GM23338 (cell line): ENCODE measurements at regions not wholly inside any gene's neighbourhood (a gene's known extent, or its start where the extent isn't known, plus 50 kb on each side); places are given as distances from the start of the nearest gene placed in this dataset.

Experiments
- ATAC-seq: fragments of 200-7000 bp; cut with Tn5 transposase; 3 replicates; pipeline ENCODE4 v1.9.1; 2020
- DNase-seq: peaks from one replicate; pipeline ENCODE4 v3.0.0-alpha.2; 2015; ENCODE audit warnings: low spot score
- H2AFZ ChIP-seq: fragments of 200-600 bp; sonication (generic); 2 replicates; pipeline ENCODE4 v1.8.0; 2016; ENCODE audit warnings: antibody characterized with exemption, mild to moderate bottlenecking, moderate library complexity
- H3F3A ChIP-seq: fragments of 200-600 bp; sonication (generic); replicated peaks from 2 replicates; pipeline ENCODE4 v1.8.0; 2017; ENCODE audit warnings: antibody characterized with exemption, mixed run types, low read depth
- H3K27ac ChIP-seq: fragments of 200-600 bp; sonication (generic); 2 replicates; pipeline ENCODE4 v1.6.1; 2016; ENCODE audit warnings: low read depth
- H3K27me3 ChIP-seq: fragments of 200-600 bp; sonication (generic); 2 replicates; pipeline ENCODE4 v1.8.0; 2016; ENCODE audit warnings: mild to moderate bottlenecking, mixed run types, moderate library complexity; ENCODE audit not compliant: insufficient read depth
- H3K36me3 ChIP-seq: fragments of 200-600 bp; sonication (generic); 2 replicates; pipeline ENCODE4 v1.8.0; 2016; ENCODE audit warnings: mild to moderate bottlenecking; ENCODE audit not compliant: insufficient read depth
- H3K4me1 ChIP-seq: fragments of 200-600 bp; sonication (generic); 2 replicates; pipeline ENCODE4 v1.8.0; 2016; ENCODE audit warnings: mild to moderate bottlenecking, moderate library complexity; ENCODE audit not compliant: insufficient read depth
- H3K4me2 ChIP-seq: fragments of 200-600 bp; sonication (generic); 2 replicates; pipeline ENCODE4 v1.7.1; 2017; ENCODE audit warnings: mixed run types
- H3K4me3 ChIP-seq: fragments of 200-600 bp; sonication (generic); 2 replicates; pipeline ENCODE4 v1.6.1; 2016; ENCODE audit warnings: mixed run types
- H3K79me2 ChIP-seq: fragments of 200-600 bp; sonication (generic); replicated peaks from 2 replicates; pipeline ENCODE4 v1.8.0; 2017; ENCODE audit warnings: mild to moderate bottlenecking; ENCODE audit not compliant: insufficient read depth
- H3K9me2 ChIP-seq: fragments of 200-600 bp; sonication (generic); 2 replicates; pipeline ENCODE4 v1.8.0; 2017; ENCODE audit not compliant: insufficient read depth
- H4K20me1 ChIP-seq: fragments of 200-600 bp; sonication (generic); replicated peaks from 2 replicates; pipeline ENCODE4 v1.8.0; 2017; ENCODE audit warnings: mild to moderate bottlenecking; ENCODE audit not compliant: insufficient read depth
- H3K27ac Mint-ChIP-seq: 2 replicates; pipeline ENCODE4 v1.8.0; 2020; ENCODE audit warnings: inconsistent platforms, mild to moderate bottlenecking, moderate library complexity, mixed read lengths
- H3K27me3 Mint-ChIP-seq: 3 replicates; pipeline ENCODE4 v1.8.0; 2022; ENCODE audit warnings: low read depth, mild to moderate bottlenecking, moderate library complexity, mixed read lengths, inconsistent platforms; ENCODE audit not compliant: insufficient read depth, poor library complexity
- H3K36me3 Mint-ChIP-seq: 3 replicates; pipeline ENCODE4 v1.8.0; 2021; ENCODE audit warnings: low read depth, mild to moderate bottlenecking, inconsistent platforms, moderate library complexity, mixed read lengths
- H3K4me1 Mint-ChIP-seq: 3 replicates; pipeline ENCODE4 v1.8.0; 2020; ENCODE audit warnings: mild to moderate bottlenecking, inconsistent platforms, mixed read lengths
- H3K4me3 Mint-ChIP-seq: 3 replicates; pipeline ENCODE4 v1.8.0; 2021; ENCODE audit warnings: moderate library complexity, mild to moderate bottlenecking, inconsistent platforms, mixed read lengths
- H3K9me3 Mint-ChIP-seq: 3 replicates; pipeline ENCODE4 v1.8.0; 2020; ENCODE audit warnings: moderate library complexity, mild to moderate bottlenecking, inconsistent platforms, mixed read lengths
- CREB1 ChIP-seq: fragments of 250-450 bp; sonication (Bioruptor Pico); IDR thresholded peaks from 2 replicates; pipeline ENCODE4 v1.5.0; 2020; ENCODE audit warnings: low read depth, mild to moderate bottlenecking, moderate library complexity
- CTCF ChIP-seq, 2 experiments: fragments of 200-600 bp in 1 of 2; sonication (generic) in 1 of 2; conservative IDR thresholded peaks; 2 replicates each; pipeline versions ENCODE4 v1.5.1 to v1.6.1; 2016 to 2017; ENCODE audit warnings: antibody characterized with exemption in 2 of 2, low read depth in 2 of 2, mild to moderate bottlenecking in 2 of 2, moderate library complexity in 1 of 2
- ETS1 ChIP-seq: IDR thresholded peaks from 2 replicates; pipeline ENCODE4 v1.6.1; 2016; ENCODE audit warnings: antibody characterized with exemption
- EZH2 ChIP-seq: fragments of 200-600 bp; sonication (generic); IDR thresholded peaks from one replicate; pipeline ENCODE4 v1.8.0; 2017; ENCODE audit warnings: antibody characterized with exemption, mild to moderate bottlenecking, low read depth; ENCODE audit not compliant: unreplicated experiment
- EZH2phosphoT487 ChIP-seq: fragments of 200-600 bp; sonication (generic); IDR thresholded peaks from one replicate; pipeline ENCODE4 v1.8.1; 2018; ENCODE audit warnings: antibody characterized with exemption; ENCODE audit not compliant: unreplicated experiment
- JUNB ChIP-seq: IDR thresholded peaks from one replicate; pipeline ENCODE4 v1.6.1; 2016; ENCODE audit warnings: antibody characterized with exemption; ENCODE audit not compliant: unreplicated experiment
- NANOG ChIP-seq: IDR thresholded peaks from 2 replicates; pipeline ENCODE4 v1.6.1; 2016; ENCODE audit warnings: antibody characterized with exemption, borderline replicate concordance
- POLR2AphosphoS5 ChIP-seq: IDR thresholded peaks from 2 replicates; pipeline ENCODE4 v1.6.1; 2016; ENCODE audit warnings: antibody characterized with exemption, low read depth
- REST ChIP-seq: IDR thresholded peaks from one replicate; pipeline ENCODE4 v1.6.1; 2018; ENCODE audit warnings: antibody characterized with exemption; ENCODE audit not compliant: unreplicated experiment
- STAT1 ChIP-seq: IDR thresholded peaks from one replicate; pipeline ENCODE4 v1.6.1; 2016; ENCODE audit warnings: antibody characterized with exemption; ENCODE audit not compliant: unreplicated experiment
- ZNF114 ChIP-seq: fragments of 250-450 bp; sonication (Bioruptor Pico); IDR thresholded peaks from 2 replicates; pipeline ENCODE4 v1.5.0; 2020; ENCODE audit warnings: mild to moderate bottlenecking, moderate library complexity
- ZNF331 ChIP-seq: fragments of 250-450 bp; sonication (Bioruptor Pico); IDR thresholded peaks from 2 replicates; pipeline ENCODE4 v1.5.0; 2020; ENCODE audit warnings: low read depth, mild to moderate bottlenecking, moderate library complexity
- ZNF462 ChIP-seq: fragments of 250-450 bp; sonication (Bioruptor Pico); IDR thresholded peaks from 2 replicates; pipeline ENCODE4 v1.5.0; 2020; ENCODE audit warnings: mild to moderate bottlenecking, moderate library complexity

GRCh38 chr10:83943920-83944319, 195.4 kb upstream of the GHITM start:
- peaks cover 21% of the 10 kb centered on the region for H3K4me1 Mint-ChIP-seq
- peaks cover 12% of the 10 kb centered on the region for H3K27me3 ChIP-seq
- no peak overlapping the region for H2AFZ ChIP-seq
- H3K4me1 ChIP-seq: peaks cover 20% of the 10 kb centered on the region
- H3K9me3 Mint-ChIP-seq: no peaks in the 10 kb centered on the region
- no peaks in the 10 kb centered on the region for H3K36me3 Mint-ChIP-seq
- no peaks in the 10 kb centered on the region for H3F3A ChIP-seq
- TF ChIP-seq JUNB: no peak
- no peak for TF ChIP-seq CTCF (conservative IDR thresholded peaks at IDR 0.05; ENCODE audit: low read depth in 2 of 2)
- no peak for TF ChIP-seq EZH2phosphoT487
- TF ChIP-seq ETS1: no peak
- TF ChIP-seq ZNF462 (CRISPR knock-in tag): no peak
- TF ChIP-seq EZH2: no peak
- no peak for TF ChIP-seq ZNF114 (CRISPR knock-in tag)
- no peak for TF ChIP-seq ZNF331 (CRISPR knock-in tag)
- TF ChIP-seq STAT1: no peak
- TF ChIP-seq NANOG: no peak
- TF ChIP-seq CREB1 (CRISPR knock-in tag): no peak
- TF ChIP-seq POLR2AphosphoS5: no peak
- no peak for TF ChIP-seq REST
- H3K36me3 ChIP-seq: no peaks in the 10 kb centered on the region
- peaks cover 6% of the 10 kb centered on the region for H3K27me3 Mint-ChIP-seq
- ATAC-seq: no peak
- H3K4me3 ChIP-seq: no peak overlapping the region
- no peak for DNase-seq
- H3K27ac Mint-ChIP-seq: no peak overlapping the region
- no peak overlapping the region for H3K4me2 ChIP-seq
- no peaks in the 10 kb centered on the region for H4K20me1 ChIP-seq
- H3K9me2 ChIP-seq: peaks cover 4% of the 10 kb centered on the region; the same call in 1 of the 2 replicates
- no peaks in the 10 kb centered on the region for H3K79me2 ChIP-seq
- no peak overlapping the region for H3K27ac ChIP-seq
- H3K4me3 Mint-ChIP-seq: no peak overlapping the region
